ENCODE measurements at regions not wholly inside any gene's neighbourhood (a gene's known extent, or its start where the extent isn't known, plus 50 kb on each side); places are given as distances from the start of the nearest gene placed in this dataset.

DNA sequence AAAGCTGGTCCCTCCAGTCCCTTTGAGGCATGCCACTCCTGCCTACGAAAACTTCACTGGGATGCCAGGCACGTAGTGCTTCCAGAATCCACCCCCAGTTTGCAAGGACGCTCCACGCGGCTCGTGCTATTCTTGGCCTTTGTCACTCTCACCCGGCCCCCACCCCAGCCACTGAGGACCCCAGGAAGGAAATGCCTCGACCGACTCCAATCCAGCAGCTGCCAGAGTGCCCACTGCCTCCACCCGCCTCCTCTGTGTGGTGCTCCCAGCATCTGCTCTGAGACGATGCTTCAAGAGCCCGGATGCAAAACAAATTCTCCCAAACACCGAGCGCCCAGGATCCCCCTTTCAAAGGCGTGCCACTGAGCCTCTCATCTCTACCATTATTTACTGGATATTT is 123.9 kb downstream of the RFLNA start:
- no peak for DNase-seq (ENCODE audit: low spot score)
- TF ChIP-seq, protein P1, sequence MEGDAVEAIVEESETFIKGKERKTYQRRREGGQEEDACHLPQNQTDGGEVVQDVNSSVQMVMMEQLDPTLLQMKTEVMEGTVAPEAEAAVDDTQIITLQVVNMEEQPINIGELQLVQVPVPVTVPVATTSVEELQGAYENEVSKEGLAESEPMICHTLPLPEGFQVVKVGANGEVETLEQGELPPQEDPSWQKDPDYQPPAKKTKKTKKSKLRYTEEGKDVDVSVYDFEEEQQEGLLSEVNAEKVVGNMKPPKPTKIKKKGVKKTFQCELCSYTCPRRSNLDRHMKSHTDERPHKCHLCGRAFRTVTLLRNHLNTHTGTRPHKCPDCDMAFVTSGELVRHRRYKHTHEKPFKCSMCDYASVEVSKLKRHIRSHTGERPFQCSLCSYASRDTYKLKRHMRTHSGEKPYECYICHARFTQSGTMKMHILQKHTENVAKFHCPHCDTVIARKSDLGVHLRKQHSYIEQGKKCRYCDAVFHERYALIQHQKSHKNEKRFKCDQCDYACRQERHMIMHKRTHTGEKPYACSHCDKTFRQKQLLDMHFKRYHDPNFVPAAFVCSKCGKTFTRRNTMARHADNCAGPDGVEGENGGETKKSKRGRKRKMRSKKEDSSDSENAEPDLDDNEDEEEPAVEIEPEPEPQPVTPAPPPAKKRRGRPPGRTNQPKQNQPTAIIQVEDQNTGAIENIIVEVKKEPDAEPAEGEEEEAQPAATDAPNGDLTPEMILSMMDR (IDR thresholded peaks at IDR 0.05; ENCODE audit: extremely low read depth, insufficient read depth, missing control alignments), result no peak
- in situ Hi-C loops (cut with MboI; ENCODE audit: low pct_unique_long_range_greater_than_20kb, low sequenced_read_pairs, unreplicated experiment), result no loop called here

DNA sequence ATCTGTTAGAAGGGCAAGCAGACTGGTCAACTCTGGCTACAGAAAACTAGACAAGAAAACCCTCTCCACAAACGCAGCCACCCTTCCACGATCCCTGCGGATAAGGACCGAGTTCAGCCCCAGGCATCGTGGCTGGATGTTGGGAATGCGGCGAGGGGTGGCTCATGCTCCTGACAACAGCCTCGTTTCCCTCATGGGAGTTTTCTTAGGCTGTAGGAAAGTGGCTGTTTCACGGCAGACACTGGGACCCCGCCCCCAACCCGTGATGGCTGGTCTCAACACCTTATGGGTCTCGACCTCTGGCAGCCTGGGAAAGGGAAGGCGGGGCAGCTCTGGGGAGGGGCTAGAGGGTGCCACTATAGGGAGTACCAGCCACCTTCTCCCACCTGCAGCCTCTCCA is 123.3 kb downstream of the RFLNA start:
- TF ChIP-seq, protein P1 (IDR thresholded peaks at IDR 0.05; ENCODE audit: extremely low read depth, insufficient read depth, missing control alignments), result no peak
- in situ Hi-C loops (cut with MboI; ENCODE audit: low pct_unique_long_range_greater_than_20kb, low sequenced_read_pairs, unreplicated experiment), result no loop called here

GRCh38 chr12:124416516-124417395 is 121.9 kb downstream of the RFLNA start:
- TF ChIP-seq, protein P1 (IDR thresholded peaks at IDR 0.05; ENCODE audit: extremely low read depth, insufficient read depth, missing control alignments), result no peak
- in situ Hi-C loops (cut with MboI; ENCODE audit: low pct_unique_long_range_greater_than_20kb, low sequenced_read_pairs, unreplicated experiment), result no loop called here
- no peak for DNase-seq (ENCODE audit: low spot score)

More for the DNA sequence above, 123.3 kb downstream of the RFLNA start:
- DNase-seq (ENCODE audit: low spot score), result no peak

- TF ChIP-seq, protein P1 (IDR thresholded peaks at IDR 0.05; ENCODE audit: extremely low read depth, insufficient read depth, missing control alignments), result no peak
- in situ Hi-C loops (cut with MboI; ENCODE audit: low pct_unique_long_range_greater_than_20kb, low sequenced_read_pairs, unreplicated experiment), result no loop called here
- DNase-seq (ENCODE audit: low spot score), result no peak
These were observed 120.2 kb downstream of the RFLNA start for GRCh38 chr12:124415064-124415463.

GRCh38 chr12:124413915-124414314 is 119.0 kb downstream of the RFLNA start:
- TF ChIP-seq, protein P1 (IDR thresholded peaks at IDR 0.05; ENCODE audit: extremely low read depth, insufficient read depth, missing control alignments), result no peak
- no peak for DNase-seq (ENCODE audit: low spot score)
- in situ Hi-C loops (cut with MboI; ENCODE audit: low pct_unique_long_range_greater_than_20kb, low sequenced_read_pairs, unreplicated experiment), result no loop called here

DNA sequence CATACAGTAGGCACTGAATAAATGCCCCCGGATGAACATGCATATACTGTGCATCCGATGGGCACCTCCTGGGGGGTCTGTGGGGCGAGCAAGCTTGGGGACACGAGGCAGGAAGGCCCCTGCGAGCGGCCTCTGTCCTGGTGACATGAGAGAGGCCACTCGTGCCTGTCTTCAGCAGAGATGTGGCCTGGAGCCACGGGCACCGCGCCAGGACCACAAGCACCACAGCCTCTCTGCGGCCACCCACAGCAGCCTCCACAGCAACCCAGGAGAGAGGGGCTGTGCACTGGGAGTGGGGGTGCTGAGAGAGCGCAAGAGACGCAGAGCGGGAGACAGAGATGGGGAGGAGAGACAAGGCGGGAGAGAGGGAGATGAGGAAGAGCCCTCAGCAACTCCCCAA is 118.5 kb downstream of the RFLNA start:
- in situ Hi-C loops (cut with MboI; ENCODE audit: low pct_unique_long_range_greater_than_20kb, low sequenced_read_pairs, unreplicated experiment), result no loop called here
- TF ChIP-seq, protein P1 (IDR thresholded peaks at IDR 0.05; ENCODE audit: extremely low read depth, insufficient read depth, missing control alignments), result no peak
- no peak for DNase-seq (ENCODE audit: low spot score)

Measured in GM13977 (cell line).